ENCODE measurements at regions not wholly inside any gene's neighbourhood (a gene's known extent, or its start where the extent isn't known, plus 50 kb on each side); places are given as distances from the start of the nearest gene placed in this dataset.

GRCh38 chr16:17877821-17878360 lies 407.1 kb upstream of the XYLT1 start:
- DNase-seq (ENCODE audit: low read depth in 2 of 3, low spot score in 2 of 3), result no peak

GRCh38 chr16:17866996-17867395 lies 396.2 kb upstream of the XYLT1 start:
- no peak for DNase-seq (ENCODE audit: low read depth in 2 of 3, low spot score in 2 of 3)

- DNase-seq (ENCODE audit: low read depth in 2 of 3, low spot score in 2 of 3), result no peak
These were observed 391.3 kb upstream of the XYLT1 start for GRCh38 chr16:17861981-17862479.

- DNase-seq (ENCODE audit: low read depth in 2 of 3, low spot score in 2 of 3), result no peak
These were observed 387.3 kb upstream of the XYLT1 start for GRCh38 chr16:17858061-17858460.

GRCh38 chr16:17853958-17854357 lies 383.2 kb upstream of the XYLT1 start:
- no peak for DNase-seq (ENCODE audit: low read depth in 2 of 3, low spot score in 2 of 3)

- no peak for DNase-seq (ENCODE audit: low read depth in 2 of 3, low spot score in 2 of 3)
These were observed 382.4 kb upstream of the XYLT1 start for GRCh38 chr16:17852977-17853702.

GRCh38 chr16:17850581-17851250 lies 380.0 kb upstream of the XYLT1 start:
- no peak for DNase-seq (ENCODE audit: low read depth in 2 of 3, low spot score in 2 of 3)

- no peak for DNase-seq (ENCODE audit: low read depth in 2 of 3, low spot score in 2 of 3)
These were observed 376.6 kb upstream of the XYLT1 start for GRCh38 chr16:17847234-17847795.

GRCh38 chr16:17846030-17846429 lies 375.3 kb upstream of the XYLT1 start:
- DNase-seq (ENCODE audit: low read depth in 2 of 3, low spot score in 2 of 3), result no peak

- DNase-seq (ENCODE audit: low read depth in 2 of 3, low spot score in 2 of 3), result no peak
These were observed 374.3 kb upstream of the XYLT1 start for GRCh38 chr16:17845031-17845430.

- DNase-seq (ENCODE audit: low read depth in 2 of 3, low spot score in 2 of 3), result no peak
These were observed 373.1 kb upstream of the XYLT1 start for GRCh38 chr16:17843905-17844304.

GRCh38 chr16:17839907-17840306 lies 369.1 kb upstream of the XYLT1 start:
- no peak for DNase-seq (ENCODE audit: low read depth in 2 of 3, low spot score in 2 of 3)

- DNase-seq (ENCODE audit: low read depth in 2 of 3, low spot score in 2 of 3), result no peak
These were observed 368.5 kb upstream of the XYLT1 start for GRCh38 chr16:17839272-17839671.

- DNase-seq (ENCODE audit: low read depth in 2 of 3, low spot score in 2 of 3), result no peak
These were observed 366.3 kb upstream of the XYLT1 start for GRCh38 chr16:17836868-17837602.

GRCh38 chr16:17835118-17835876 lies 364.5 kb upstream of the XYLT1 start:
- DNase-seq (ENCODE audit: low read depth in 2 of 3, low spot score in 2 of 3), result no peak

- no peak for DNase-seq (ENCODE audit: low read depth in 2 of 3, low spot score in 2 of 3)
These were observed 362.0 kb upstream of the XYLT1 start for GRCh38 chr16:17832738-17833137.

- no peak for DNase-seq (ENCODE audit: low read depth in 2 of 3, low spot score in 2 of 3)
These were observed 360.6 kb upstream of the XYLT1 start for GRCh38 chr16:17831330-17831729.

GRCh38 chr16:17830651-17831050 lies 359.9 kb upstream of the XYLT1 start:
- no peak for DNase-seq (ENCODE audit: low read depth in 2 of 3, low spot score in 2 of 3)

GRCh38 chr16:17829811-17830210 lies 359.1 kb upstream of the XYLT1 start:
- DNase-seq (ENCODE audit: low read depth in 2 of 3, low spot score in 2 of 3), result no peak

- no peak for DNase-seq (ENCODE audit: low read depth in 2 of 3, low spot score in 2 of 3)
These were observed 357.3 kb upstream of the XYLT1 start for GRCh38 chr16:17828012-17828411.

GRCh38 chr16:17827313-17827712 lies 356.6 kb upstream of the XYLT1 start:
- no peak for DNase-seq (ENCODE audit: low read depth in 2 of 3, low spot score in 2 of 3)
